Uterus (tissue), 3 donors: ENCODE measurements at regions not wholly inside any gene's neighbourhood (a gene's known extent, or its start where the extent isn't known, plus 50 kb on each side); places are given as distances from the start of the nearest gene placed in this dataset.

Source experiments
- DNase-seq, 2 donors: peaks; one replicate each; pipeline ENCODE4 v3.0.0-alpha.2; 2019 to 2020
- H3K27ac ChIP-seq, 2 donors: fragments of 200-600 bp; sonication (generic); 1 replicate in 1 of 2; 2 replicates in 1 of 2; pipeline ENCODE4 v1.5.1; 2016 to 2018
- H3K27me3 ChIP-seq, 2 donors: fragments of 200-600 bp; sonication (generic); one replicate each; pipeline ENCODE4 v1.5.1; 2018 to 2019; ENCODE audit warnings: control low read depth in 1 of 2
- H3K36me3 ChIP-seq, 2 donors: fragments of 200-600 bp; sonication (generic); one replicate each; pipeline ENCODE4 v1.5.1; 2019; ENCODE audit warnings: control low read depth in 1 of 2
- H3K4me1 ChIP-seq, 2 donors: fragments of 200-600 bp; sonication (generic); one replicate each; pipeline ENCODE4 v1.5.1; 2018 to 2019; ENCODE audit warnings: control low read depth in 1 of 2
- H3K4me3 ChIP-seq, 2 donors: fragments of 200-600 bp; sonication (generic); 1 replicate in 1 of 2; 2 replicates in 1 of 2; pipeline ENCODE4 v1.5.1; 2018 to 2019; ENCODE audit warnings: mild to moderate bottlenecking in 1 of 2
- H3K9me3 ChIP-seq, 2 donors: fragments of 200-600 bp; sonication (generic); one replicate each; pipeline ENCODE4 v1.5.1; 2019; ENCODE audit warnings: control low read depth in 1 of 2
- POLR2A ChIP-seq, 2 donors: fragments of 450-650 bp; IDR thresholded peaks; one replicate each; pipeline ENCODE4 v1.6.1; 2016; ENCODE audit warnings: antibody characterized with exemption in 2 of 2, mild to moderate bottlenecking in 1 of 2, moderate library complexity in 1 of 2
- intact Hi-C: fragments of 100-400 bp; cut with DNase I; formaldehyde crosslinking; loops from one replicate; pipeline ENCODE4 v1.15.1; 2023; ENCODE audit warnings: low total_unique reads
- TF ChIP-seq, protein P1 (sequence below), 4 experiments: fragments of 200-600 bp in 2 of 4; fragments of 450-650 bp in 2 of 4; sonication (generic) in 2 of 4; IDR thresholded peaks; one replicate each; pipeline ENCODE4 v1.5.1; 2016 to 2019; ENCODE audit warnings: antibody characterized with exemption in 4 of 4, mild to moderate bottlenecking in 2 of 4, moderate library complexity in 1 of 4
- donor health status: DM: yes; HTN: yes; CAD: no.

GRCh38 chr12:28066879-28067278, 94.3 kb upstream of the PTHLH start:
- H3K9me3 ChIP-seq, result peaks cover 0 to under 1% of the 10 kb centered on the region in 2 donors
- no peak for DNase-seq
- H3K27me3 ChIP-seq, result no peaks in the 10 kb centered on the region
- intact Hi-C loops, result no loop called here
- H3K36me3 ChIP-seq, result no peaks in the 10 kb centered on the region
- no peak for TF ChIP-seq POLR2A (IDR thresholded peaks at IDR 0.05)
- TF ChIP-seq, protein P1, sequence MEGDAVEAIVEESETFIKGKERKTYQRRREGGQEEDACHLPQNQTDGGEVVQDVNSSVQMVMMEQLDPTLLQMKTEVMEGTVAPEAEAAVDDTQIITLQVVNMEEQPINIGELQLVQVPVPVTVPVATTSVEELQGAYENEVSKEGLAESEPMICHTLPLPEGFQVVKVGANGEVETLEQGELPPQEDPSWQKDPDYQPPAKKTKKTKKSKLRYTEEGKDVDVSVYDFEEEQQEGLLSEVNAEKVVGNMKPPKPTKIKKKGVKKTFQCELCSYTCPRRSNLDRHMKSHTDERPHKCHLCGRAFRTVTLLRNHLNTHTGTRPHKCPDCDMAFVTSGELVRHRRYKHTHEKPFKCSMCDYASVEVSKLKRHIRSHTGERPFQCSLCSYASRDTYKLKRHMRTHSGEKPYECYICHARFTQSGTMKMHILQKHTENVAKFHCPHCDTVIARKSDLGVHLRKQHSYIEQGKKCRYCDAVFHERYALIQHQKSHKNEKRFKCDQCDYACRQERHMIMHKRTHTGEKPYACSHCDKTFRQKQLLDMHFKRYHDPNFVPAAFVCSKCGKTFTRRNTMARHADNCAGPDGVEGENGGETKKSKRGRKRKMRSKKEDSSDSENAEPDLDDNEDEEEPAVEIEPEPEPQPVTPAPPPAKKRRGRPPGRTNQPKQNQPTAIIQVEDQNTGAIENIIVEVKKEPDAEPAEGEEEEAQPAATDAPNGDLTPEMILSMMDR (IDR thresholded peaks at IDR 0.05), result no peak
- no peaks in the 10 kb centered on the region for H3K4me1 ChIP-seq
- H3K4me3 ChIP-seq, result no peak overlapping the region
- no peak overlapping the region for H3K27ac ChIP-seq

GRCh38 chr12:28068467-28068866, 95.9 kb upstream of the PTHLH start:
- no peaks in the 10 kb centered on the region for H3K36me3 ChIP-seq
- DNase-seq, result no peak
- TF ChIP-seq, protein P1 (IDR thresholded peaks at IDR 0.05), result no peak
- no peak for TF ChIP-seq POLR2A (IDR thresholded peaks at IDR 0.05)
- intact Hi-C loops, result no loop called here
- peaks cover 0 to 7% of the 10 kb centered on the region in 2 donors for H3K9me3 ChIP-seq
- H3K4me1 ChIP-seq, result no peaks in the 10 kb centered on the region
- no peaks in the 10 kb centered on the region for H3K27me3 ChIP-seq
- no peak overlapping the region for H3K27ac ChIP-seq
- H3K4me3 ChIP-seq, result no peak overlapping the region

- Histone ChIP-seq H3K36me3 (no peaks in the 10 kb centered on the region), H3K27ac (no peak overlapping the region), H3K9me3 (no peaks in the 10 kb centered on the region), H3K4me1 (no peaks in the 10 kb centered on the region), H3K27me3 (no peaks in the 10 kb centered on the region), H3K4me3 (no peak overlapping the region)
- TF ChIP-seq, protein P1 (IDR thresholded peaks at IDR 0.05), result no peak
- TF ChIP-seq POLR2A (IDR thresholded peaks at IDR 0.05), result no peak
- no peak for DNase-seq
- intact Hi-C loops, result no loop called here
Observed at GRCh38 chr12:28079539-28079938, 107.0 kb upstream of the PTHLH start.

GRCh38 chr12:28082096-28082495, 108.2 kb upstream of the CCDC91 start:
- Histone ChIP-seq H3K4me1 (no peaks in the 10 kb centered on the region), H3K36me3 (no peaks in the 10 kb centered on the region), H3K27ac (no peak overlapping the region), H3K9me3 (no peaks in the 10 kb centered on the region), H3K27me3 (no peaks in the 10 kb centered on the region), H3K4me3 (no peak overlapping the region)
- intact Hi-C loops, result no loop called here
- TF ChIP-seq POLR2A (IDR thresholded peaks at IDR 0.05), result no peak
- TF ChIP-seq, protein P1 (IDR thresholded peaks at IDR 0.05), result no peak
- no peak for DNase-seq

GRCh38 chr12:28083840-28084678, 106.2 kb upstream of the CCDC91 start:
- Histone ChIP-seq H3K27ac (no peak overlapping the region), H3K4me3 (no peak overlapping the region), H3K27me3 (no peaks in the 10 kb centered on the region), H3K36me3 (no peaks in the 10 kb centered on the region), H3K9me3 (no peaks in the 10 kb centered on the region), H3K4me1 (no peaks in the 10 kb centered on the region)
- TF ChIP-seq POLR2A (IDR thresholded peaks at IDR 0.05), result no peak
- TF ChIP-seq, protein P1 (IDR thresholded peaks at IDR 0.05), result no peak
- no peak for DNase-seq
- intact Hi-C loops, result no loop called here
